ENCODE measurements at regions not wholly inside any gene's neighbourhood (a gene's known extent, or its start where the extent isn't known, plus 50 kb on each side); places are given as distances from the start of the nearest gene placed in this dataset.

DNA sequence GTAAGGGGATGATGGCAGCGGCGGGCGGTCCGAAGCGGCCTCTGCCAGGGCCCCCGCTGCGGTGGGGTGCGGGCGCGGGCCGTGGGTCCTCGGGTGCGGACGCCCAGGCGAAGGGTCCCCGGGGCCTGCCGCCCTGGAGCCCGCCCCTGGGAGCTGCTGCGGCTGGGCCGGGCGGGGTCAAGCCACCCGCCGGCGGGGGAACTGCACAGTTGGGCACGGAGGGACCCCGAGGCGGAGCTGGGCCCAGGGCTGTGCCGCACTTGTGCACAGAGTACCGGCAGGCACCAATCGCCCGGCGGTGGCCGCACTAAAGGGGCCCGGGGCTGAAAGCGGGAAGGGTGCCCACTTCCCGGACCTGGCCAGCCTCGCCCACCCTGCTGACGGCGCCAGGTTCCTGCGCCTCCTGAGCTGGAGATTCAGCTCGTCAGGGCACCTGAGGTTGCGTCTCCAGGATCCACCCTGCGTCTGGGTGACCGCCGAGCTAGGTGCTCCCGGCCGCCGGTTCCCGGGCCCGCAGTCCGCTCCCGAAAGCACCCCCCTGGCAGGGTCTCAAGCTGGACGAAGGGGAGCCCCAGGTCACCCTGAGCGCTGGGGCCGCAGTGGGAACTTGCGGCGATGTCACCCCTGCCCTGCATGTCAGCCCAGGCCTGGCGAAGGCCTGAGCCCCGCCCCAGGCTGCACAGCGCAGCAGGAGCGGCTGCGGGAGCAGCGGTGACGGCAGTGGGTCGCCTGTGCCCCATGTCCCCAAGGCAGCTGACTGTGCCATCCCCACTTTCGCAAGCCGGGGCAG, 56.7 kb upstream of the ETV3 start:
- TF ChIP-seq, protein P1, sequence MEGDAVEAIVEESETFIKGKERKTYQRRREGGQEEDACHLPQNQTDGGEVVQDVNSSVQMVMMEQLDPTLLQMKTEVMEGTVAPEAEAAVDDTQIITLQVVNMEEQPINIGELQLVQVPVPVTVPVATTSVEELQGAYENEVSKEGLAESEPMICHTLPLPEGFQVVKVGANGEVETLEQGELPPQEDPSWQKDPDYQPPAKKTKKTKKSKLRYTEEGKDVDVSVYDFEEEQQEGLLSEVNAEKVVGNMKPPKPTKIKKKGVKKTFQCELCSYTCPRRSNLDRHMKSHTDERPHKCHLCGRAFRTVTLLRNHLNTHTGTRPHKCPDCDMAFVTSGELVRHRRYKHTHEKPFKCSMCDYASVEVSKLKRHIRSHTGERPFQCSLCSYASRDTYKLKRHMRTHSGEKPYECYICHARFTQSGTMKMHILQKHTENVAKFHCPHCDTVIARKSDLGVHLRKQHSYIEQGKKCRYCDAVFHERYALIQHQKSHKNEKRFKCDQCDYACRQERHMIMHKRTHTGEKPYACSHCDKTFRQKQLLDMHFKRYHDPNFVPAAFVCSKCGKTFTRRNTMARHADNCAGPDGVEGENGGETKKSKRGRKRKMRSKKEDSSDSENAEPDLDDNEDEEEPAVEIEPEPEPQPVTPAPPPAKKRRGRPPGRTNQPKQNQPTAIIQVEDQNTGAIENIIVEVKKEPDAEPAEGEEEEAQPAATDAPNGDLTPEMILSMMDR (IDR thresholded peaks at IDR 0.05 in 4 of 5, conservative IDR thresholded peaks at IDR 0.05 in 1 of 5): no peak
- TF ChIP-seq POLR2A (IDR thresholded peaks at IDR 0.05): no peak

Data from gastrocnemius medialis (tissue), 4 donors.